Muscle layer of colon (tissue), 2 donors: ENCODE measurements at regions not wholly inside any gene's neighbourhood (a gene's known extent, or its start where the extent isn't known, plus 50 kb on each side); places are given as distances from the start of the nearest gene placed in this dataset.
"Not testable (repeated sequence)": the region's sequence is repeated elsewhere in the genome, so short reads cannot be mapped to it uniquely, and the experiment has no call there.

Experiments
- H3K27ac ChIP-seq: one replicate; pipeline ENCODE4 v1.7.0; 2013; ENCODE audit warnings: low read depth, mild to moderate bottlenecking, low read length, moderate library complexity
- H3K27me3 ChIP-seq, 2 donors: one replicate each; pipeline ENCODE4 v1.7.0; 2013; ENCODE audit warnings: low read length in 2 of 2, mild to moderate bottlenecking in 2 of 2; ENCODE audit not compliant: insufficient read depth in 2 of 2, control insufficient read depth in 1 of 2
- H3K36me3 ChIP-seq: one replicate; pipeline ENCODE4 v1.7.0; 2013; ENCODE audit warnings: mild to moderate bottlenecking, low read length; ENCODE audit not compliant: insufficient read depth
- H3K4me1 ChIP-seq: one replicate; pipeline ENCODE4 v1.7.0; 2013; ENCODE audit warnings: mild to moderate bottlenecking, low read length; ENCODE audit not compliant: insufficient read depth
- H3K4me3 ChIP-seq, 2 donors: one replicate each; pipeline ENCODE4 v1.7.0; 2013; ENCODE audit warnings: low read length in 2 of 2, low read depth in 1 of 2, mild to moderate bottlenecking in 1 of 2, moderate library complexity in 1 of 2
- H3K9ac ChIP-seq: one replicate; pipeline ENCODE4 v1.7.0; 2013; ENCODE audit warnings: low read length
- H3K9me3 ChIP-seq: one replicate; pipeline ENCODE4 v1.7.0; 2013; ENCODE audit warnings: mild to moderate bottlenecking, low read length
- donor health status: abdominal sarcoma.
- donor health status: Adenocarcinoma of cecum.

- Histone ChIP-seq H3K27me3 (no peaks in the 10 kb centered on the region), H3K27ac (no peak overlapping the region), H3K9ac (no peak overlapping the region), H3K4me3 (no peak overlapping the region), H3K9me3 (no peaks in the 10 kb centered on the region), H3K4me1 (peaks cover 31% of the 10 kb centered on the region), H3K36me3 (no peaks in the 10 kb centered on the region)
Measured at GRCh38 chr15:70602834-70603560, 160.4 kb downstream of the UACA start.

- Histone ChIP-seq H3K9ac (no peak overlapping the region), H3K4me3 (no peak overlapping the region), H3K36me3 (no peaks in the 10 kb centered on the region), H3K9me3 (no peaks in the 10 kb centered on the region), H3K27me3 (no peaks in the 10 kb centered on the region), H3K4me1 (peaks cover 26% of the 10 kb centered on the region), H3K27ac (no peak overlapping the region)
Measured at GRCh38 chr15:70602281-70602680, 161.1 kb downstream of the UACA start.

GRCh38 chr15:70597945-70598344 is 165.4 kb downstream of the UACA start:
- no peaks in the 10 kb centered on the region for H3K4me1 ChIP-seq
- no peak overlapping the region for H3K9ac ChIP-seq
- no peaks in the 10 kb centered on the region for H3K9me3 ChIP-seq
- no peak overlapping the region for H3K4me3 ChIP-seq
- no peak overlapping the region for H3K27ac ChIP-seq
- H3K27me3 ChIP-seq = no peaks in the 10 kb centered on the region
- H3K36me3 ChIP-seq = no peaks in the 10 kb centered on the region

- no peaks in the 10 kb centered on the region for H3K27me3 ChIP-seq
- no peaks in the 10 kb centered on the region for H3K4me1 ChIP-seq
- H3K9me3 ChIP-seq = no peaks in the 10 kb centered on the region
- no peaks in the 10 kb centered on the region for H3K36me3 ChIP-seq
- H3K9ac ChIP-seq = no peak overlapping the region
- no peak overlapping the region for H3K27ac ChIP-seq
- H3K4me3 ChIP-seq = no peak overlapping the region
Measured at GRCh38 chr15:70597056-70597603, 166.2 kb downstream of the UACA start.

GRCh38 chr15:70596354-70597055 is 166.9 kb downstream of the UACA start:
- H3K9me3 ChIP-seq = no peaks in the 10 kb centered on the region
- no peak overlapping the region for H3K9ac ChIP-seq
- no peak overlapping the region for H3K4me3 ChIP-seq
- no peaks in the 10 kb centered on the region for H3K4me1 ChIP-seq
- H3K27me3 ChIP-seq = no peaks in the 10 kb centered on the region
- H3K36me3 ChIP-seq = no peaks in the 10 kb centered on the region
- H3K27ac ChIP-seq = no peak overlapping the region

- H3K4me3 ChIP-seq = no peak overlapping the region
- no peaks in the 10 kb centered on the region for H3K27me3 ChIP-seq
- H3K27ac ChIP-seq = no peak overlapping the region
- no peaks in the 10 kb centered on the region for H3K36me3 ChIP-seq
- no peaks in the 10 kb centered on the region for H3K9me3 ChIP-seq
- H3K4me1 ChIP-seq = no peaks in the 10 kb centered on the region
- no peak overlapping the region for H3K9ac ChIP-seq
Measured at GRCh38 chr15:70593795-70594194, 169.6 kb downstream of the UACA start.

GRCh38 chr15:70589728-70590127 is 173.6 kb downstream of the UACA start:
- no peak overlapping the region for H3K4me3 ChIP-seq
- no peak overlapping the region for H3K27ac ChIP-seq
- H3K27me3 ChIP-seq = peaks cover 0 to 5% of the 10 kb centered on the region in 2 donors
- H3K9me3 ChIP-seq = no peaks in the 10 kb centered on the region
- no peak overlapping the region for H3K9ac ChIP-seq
- no peaks in the 10 kb centered on the region for H3K36me3 ChIP-seq
- H3K4me1 ChIP-seq = no peaks in the 10 kb centered on the region

GRCh38 chr15:70589221-70589620 is 174.1 kb downstream of the UACA start:
- H3K9me3 ChIP-seq = no peaks in the 10 kb centered on the region
- H3K27ac ChIP-seq = no peak overlapping the region
- H3K27me3 ChIP-seq = peaks cover 0 to 5% of the 10 kb centered on the region in 2 donors
- no peaks in the 10 kb centered on the region for H3K4me1 ChIP-seq
- H3K4me3 ChIP-seq = no peak overlapping the region
- no peaks in the 10 kb centered on the region for H3K36me3 ChIP-seq
- no peak overlapping the region for H3K9ac ChIP-seq

- no peaks in the 10 kb centered on the region for H3K9me3 ChIP-seq
- H3K27me3 ChIP-seq = peaks cover 0 to 5% of the 10 kb centered on the region in 2 donors
- H3K36me3 ChIP-seq = no peaks in the 10 kb centered on the region
- H3K9ac ChIP-seq = no peak overlapping the region
- H3K4me3 ChIP-seq = no peak overlapping the region
- H3K4me1 ChIP-seq = no peaks in the 10 kb centered on the region
- no peak overlapping the region for H3K27ac ChIP-seq
Measured at GRCh38 chr15:70588613-70589012, 174.7 kb downstream of the UACA start.

- no peaks in the 10 kb centered on the region for H3K36me3 ChIP-seq
- peaks cover 0 to 5% of the 10 kb centered on the region in 2 donors for H3K27me3 ChIP-seq
- no peak overlapping the region for H3K4me3 ChIP-seq
- peaks cover 1% of the 10 kb centered on the region for H3K4me1 ChIP-seq
- H3K9me3 ChIP-seq = no peaks in the 10 kb centered on the region
- H3K9ac ChIP-seq = no peak overlapping the region
- H3K27ac ChIP-seq = no peak overlapping the region
Measured at GRCh38 chr15:70587896-70588567, 175.3 kb downstream of the UACA start.

GRCh38 chr15:70587012-70587634 is 176.2 kb downstream of the UACA start:
- not testable (repeated sequence) for H3K9ac ChIP-seq, H3K27me3 ChIP-seq, H3K9me3 ChIP-seq, H3K4me1 ChIP-seq, H3K27ac ChIP-seq, H3K36me3 ChIP-seq, H3K4me3 ChIP-seq
